ENCODE measurements at regions not wholly inside any gene's neighbourhood (a gene's known extent, or its start where the extent isn't known, plus 50 kb on each side); places are given as distances from the start of the nearest gene placed in this dataset.

- H3K4me1 Mint-ChIP-seq = no peaks in the 10 kb centered on the region
- WGBS (ENCODE audit: insufficient coverage) = no CpG with 5 or more reads among the region's 4 CpGs
- Histone ChIP-seq H3K4me3 (ENCODE audit: control insufficient read depth in 1 of 2, extremely low read depth in 1 of 2, low read length in 1 of 2) (no peak overlapping the region), H3K27me3 (replicated peaks in 1 of 2; ENCODE audit: control insufficient read depth in 2 of 2, extremely low read depth in 1 of 2, insufficient read depth in 2 of 2, low read length in 1 of 2) (no peaks in the 10 kb centered on the region), H3K27ac (ENCODE audit: low read length) (no peak overlapping the region), H3K4me1 (ENCODE audit: control insufficient read depth in 1 of 2, extremely low read depth in 1 of 2, insufficient read depth in 2 of 2, low read length in 2 of 2) (no peaks in the 10 kb centered on the region), H3K9me3 (no peaks in the 10 kb centered on the region), H3K36me3 (ENCODE audit: control insufficient read depth in 2 of 2, extremely low read depth in 1 of 2, insufficient read depth in 1 of 2, low read length in 1 of 2) (no peaks in the 10 kb centered on the region)
- CTCF ChIA-PET = interaction anchor here in 1 of 2 donors (0.8 kb wide), 1 partner anchor 26 kb away, joined by 3 read pairs; no protein-coding TSS in a partner anchor
- no peak for DNase-seq
- POLR2A ChIA-PET = no interaction called here
- H3K9me3 Mint-ChIP-seq = no peaks in the 10 kb centered on the region
- no peaks in the 10 kb centered on the region for H3K36me3 Mint-ChIP-seq
- H3K4me3 Mint-ChIP-seq = no peak overlapping the region
- no peak overlapping the region for H3K27ac Mint-ChIP-seq
- no peak for ATAC-seq (replicated peaks in 1 of 4)
- H3K27me3 Mint-ChIP-seq = peaks cover 10 to 12% of the 10 kb centered on the region in 2 donors
These were observed 643.9 kb upstream of the KLF12 start for GRCh38 chr13:74778087-74778486.

GRCh38 chr13:74774264-74774663, 640.1 kb upstream of the KLF12 start:
- DNase-seq = no peak
- Mint-ChIP-seq H3K4me3 (no peak overlapping the region), H3K27me3 (peaks cover 11 to 17% of the 10 kb centered on the region in 2 donors), H3K4me1 (no peaks in the 10 kb centered on the region), H3K9me3 (no peaks in the 10 kb centered on the region), H3K27ac (no peak overlapping the region), H3K36me3 (no peaks in the 10 kb centered on the region)
- H3K27me3 ChIP-seq (replicated peaks in 1 of 2; ENCODE audit: control insufficient read depth in 2 of 2, extremely low read depth in 1 of 2, insufficient read depth in 2 of 2, low read length in 1 of 2) = no peaks in the 10 kb centered on the region
- H3K9me3 ChIP-seq = no peaks in the 10 kb centered on the region
- H3K4me3 ChIP-seq (ENCODE audit: control insufficient read depth in 1 of 2, extremely low read depth in 1 of 2, low read length in 1 of 2) = no peak overlapping the region
- H3K36me3 ChIP-seq (ENCODE audit: control insufficient read depth in 2 of 2, extremely low read depth in 1 of 2, insufficient read depth in 1 of 2, low read length in 1 of 2) = no peaks in the 10 kb centered on the region
- no peak overlapping the region for H3K27ac ChIP-seq (ENCODE audit: low read length)
- no peaks in the 10 kb centered on the region for H3K4me1 ChIP-seq (ENCODE audit: control insufficient read depth in 1 of 2, extremely low read depth in 1 of 2, insufficient read depth in 2 of 2, low read length in 2 of 2)
- no CpG with 5 or more reads among the region's 1 CpG for WGBS (ENCODE audit: insufficient coverage)
- CTCF ChIA-PET = no interaction called here
- no peak for ATAC-seq (replicated peaks in 1 of 4)
- POLR2A ChIA-PET = no interaction called here

- no peak overlapping the region for H3K27ac ChIP-seq (ENCODE audit: low read length)
- Mint-ChIP-seq H3K4me1 (no peaks in the 10 kb centered on the region), H3K36me3 (no peaks in the 10 kb centered on the region), H3K27me3 (peaks cover 11 to 17% of the 10 kb centered on the region in 2 donors), H3K9me3 (no peaks in the 10 kb centered on the region), H3K4me3 (no peak overlapping the region), H3K27ac (no peak overlapping the region)
- H3K4me3 ChIP-seq (ENCODE audit: control insufficient read depth in 1 of 2, extremely low read depth in 1 of 2, low read length in 1 of 2) = no peak overlapping the region
- DNase-seq (no peak), ATAC-seq (replicated peaks in 1 of 4) (no peak)
- no peaks in the 10 kb centered on the region for H3K9me3 ChIP-seq
- CTCF ChIA-PET = no interaction called here
- POLR2A ChIA-PET = no interaction called here
- no peaks in the 10 kb centered on the region for H3K27me3 ChIP-seq (replicated peaks in 1 of 2; ENCODE audit: control insufficient read depth in 2 of 2, extremely low read depth in 1 of 2, insufficient read depth in 2 of 2, low read length in 1 of 2)
- H3K4me1 ChIP-seq (ENCODE audit: control insufficient read depth in 1 of 2, extremely low read depth in 1 of 2, insufficient read depth in 2 of 2, low read length in 2 of 2) = no peaks in the 10 kb centered on the region
- no CpG with 5 or more reads among the region's 1 CpG for whole genome bisulfite sequencing (ENCODE audit: insufficient coverage)
- H3K36me3 ChIP-seq (ENCODE audit: control insufficient read depth in 2 of 2, extremely low read depth in 1 of 2, insufficient read depth in 1 of 2, low read length in 1 of 2) = no peaks in the 10 kb centered on the region
These were observed 639.0 kb upstream of the KLF12 start for GRCh38 chr13:74773248-74773647.

- H3K27ac ChIP-seq (ENCODE audit: low read length) = no peak overlapping the region
These were observed 637.8 kb upstream of the KLF12 start for GRCh38 chr13:74771964-74772363.

GRCh38 chr13:74770361-74770760, 636.2 kb upstream of the KLF12 start:
- peaks cover 4 to 9% of the 10 kb centered on the region in 2 donors for H3K27me3 Mint-ChIP-seq
- no peaks in the 10 kb centered on the region for H3K9me3 ChIP-seq

More at GRCh38 chr13:74771964-74772363, 637.8 kb upstream of the KLF12 start:
- DNase-seq (no peak), ATAC-seq (replicated peaks in 1 of 4) (no peak)
- WGBS (ENCODE audit: insufficient coverage) = 72% methylated on average over 2 of the region's 3 CpGs
- Histone ChIP-seq H3K4me3 (ENCODE audit: control insufficient read depth in 1 of 2, extremely low read depth in 1 of 2, low read length in 1 of 2) (no peak overlapping the region), H3K27me3 (replicated peaks in 1 of 2; ENCODE audit: control insufficient read depth in 2 of 2, extremely low read depth in 1 of 2, insufficient read depth in 2 of 2, low read length in 1 of 2) (no peaks in the 10 kb centered on the region), H3K36me3 (ENCODE audit: control insufficient read depth in 2 of 2, extremely low read depth in 1 of 2, insufficient read depth in 1 of 2, low read length in 1 of 2) (no peaks in the 10 kb centered on the region), H3K9me3 (no peaks in the 10 kb centered on the region), H3K4me1 (ENCODE audit: control insufficient read depth in 1 of 2, extremely low read depth in 1 of 2, insufficient read depth in 2 of 2, low read length in 2 of 2) (no peaks in the 10 kb centered on the region)
- no peak overlapping the region for H3K27ac Mint-ChIP-seq
- H3K36me3 Mint-ChIP-seq = no peaks in the 10 kb centered on the region
- no peaks in the 10 kb centered on the region for H3K4me1 Mint-ChIP-seq
- no peaks in the 10 kb centered on the region for H3K9me3 Mint-ChIP-seq
- POLR2A ChIA-PET = no interaction called here
- peaks cover 11 to 17% of the 10 kb centered on the region in 2 donors for H3K27me3 Mint-ChIP-seq
- CTCF ChIA-PET = interaction anchor here in 1 of 2 donors (0.6 kb wide), 1 partner anchor 22 kb away, joined by 4 read pairs; no protein-coding TSS in a partner anchor
- H3K4me3 Mint-ChIP-seq = no peak overlapping the region

GRCh38 chr13:74769333-74769732, 635.1 kb upstream of the KLF12 start:
- Mint-ChIP-seq H3K9me3 (no peaks in the 10 kb centered on the region), H3K36me3 (no peaks in the 10 kb centered on the region), H3K27me3 (peaks cover 4 to 9% of the 10 kb centered on the region in 2 donors), H3K4me1 (no peaks in the 10 kb centered on the region), H3K27ac (no peak overlapping the region), H3K4me3 (no peak overlapping the region)
- POLR2A ChIA-PET = no interaction called here
- no peak overlapping the region for H3K27ac ChIP-seq (ENCODE audit: low read length)
- CTCF ChIA-PET = no interaction called here
- H3K4me1 ChIP-seq (ENCODE audit: control insufficient read depth in 1 of 2, extremely low read depth in 1 of 2, insufficient read depth in 2 of 2, low read length in 2 of 2) = no peaks in the 10 kb centered on the region
- no CpG with 5 or more reads among the region's 2 CpGs for WGBS (ENCODE audit: insufficient coverage)
- H3K27me3 ChIP-seq (replicated peaks in 1 of 2; ENCODE audit: control insufficient read depth in 2 of 2, extremely low read depth in 1 of 2, insufficient read depth in 2 of 2, low read length in 1 of 2) = no peaks in the 10 kb centered on the region
- no peak overlapping the region for H3K4me3 ChIP-seq (ENCODE audit: control insufficient read depth in 1 of 2, extremely low read depth in 1 of 2, low read length in 1 of 2)
- H3K9me3 ChIP-seq = no peaks in the 10 kb centered on the region
- DNase-seq (no peak), ATAC-seq (replicated peaks in 1 of 4) (no peak)
- H3K36me3 ChIP-seq (ENCODE audit: control insufficient read depth in 2 of 2, extremely low read depth in 1 of 2, insufficient read depth in 1 of 2, low read length in 1 of 2) = no peaks in the 10 kb centered on the region

More at GRCh38 chr13:74770361-74770760, 636.2 kb upstream of the KLF12 start:
- DNase-seq (no peak), ATAC-seq (replicated peaks in 1 of 4) (no peak)
- H3K27ac Mint-ChIP-seq = no peak overlapping the region
- no peaks in the 10 kb centered on the region for H3K36me3 Mint-ChIP-seq
- ChIA-PET POLR2A (no interaction called here), CTCF (no interaction called here)
- no peaks in the 10 kb centered on the region for H3K9me3 Mint-ChIP-seq
- H3K4me1 Mint-ChIP-seq = no peaks in the 10 kb centered on the region
- Histone ChIP-seq H3K4me1 (ENCODE audit: control insufficient read depth in 1 of 2, extremely low read depth in 1 of 2, insufficient read depth in 2 of 2, low read length in 2 of 2) (no peaks in the 10 kb centered on the region), H3K4me3 (ENCODE audit: control insufficient read depth in 1 of 2, extremely low read depth in 1 of 2, low read length in 1 of 2) (no peak overlapping the region), H3K27ac (ENCODE audit: low read length) (no peak overlapping the region), H3K27me3 (replicated peaks in 1 of 2; ENCODE audit: control insufficient read depth in 2 of 2, extremely low read depth in 1 of 2, insufficient read depth in 2 of 2, low read length in 1 of 2) (no peaks in the 10 kb centered on the region), H3K36me3 (ENCODE audit: control insufficient read depth in 2 of 2, extremely low read depth in 1 of 2, insufficient read depth in 1 of 2, low read length in 1 of 2) (no peaks in the 10 kb centered on the region)
- H3K4me3 Mint-ChIP-seq = no peak overlapping the region

- ChIA-PET CTCF (no interaction called here), POLR2A (no interaction called here)
- Mint-ChIP-seq H3K9me3 (no peaks in the 10 kb centered on the region), H3K4me1 (no peaks in the 10 kb centered on the region), H3K27me3 (peaks cover 2 to 6% of the 10 kb centered on the region in 2 donors), H3K4me3 (no peak overlapping the region), H3K36me3 (no peaks in the 10 kb centered on the region), H3K27ac (no peak overlapping the region)
- ATAC-seq (replicated peaks in 1 of 4) = no peak
- Histone ChIP-seq H3K27ac (ENCODE audit: low read length) (no peak overlapping the region), H3K9me3 (no peaks in the 10 kb centered on the region), H3K4me1 (ENCODE audit: control insufficient read depth in 1 of 2, extremely low read depth in 1 of 2, insufficient read depth in 2 of 2, low read length in 2 of 2) (no peaks in the 10 kb centered on the region), H3K36me3 (ENCODE audit: control insufficient read depth in 2 of 2, extremely low read depth in 1 of 2, insufficient read depth in 1 of 2, low read length in 1 of 2) (no peaks in the 10 kb centered on the region), H3K4me3 (ENCODE audit: control insufficient read depth in 1 of 2, extremely low read depth in 1 of 2, low read length in 1 of 2) (no peak overlapping the region), H3K27me3 (replicated peaks in 1 of 2; ENCODE audit: control insufficient read depth in 2 of 2, extremely low read depth in 1 of 2, insufficient read depth in 2 of 2, low read length in 1 of 2) (no peaks in the 10 kb centered on the region)
- DNase-seq = no peak
- WGBS (ENCODE audit: insufficient coverage) = 60% methylated on average over 1 of the region's 5 CpGs
These were observed 634.4 kb upstream of the KLF12 start for GRCh38 chr13:74768521-74769085.
